Gastroesophageal sphincter (tissue), 4 donors: ENCODE measurements at regions not wholly inside any gene's neighbourhood (a gene's known extent, or its start where the extent isn't known, plus 50 kb on each side); places are given as distances from the start of the nearest gene placed in this dataset.

Experiments
- ATAC-seq: fragments of 150-250 bp; one replicate; pipeline ENCODE4 v1.9.1; 2016; ENCODE audit warnings: mild to moderate bottlenecking, moderate library complexity
- H3K27ac ChIP-seq, 4 donors: fragments of 200-600 bp; sonication (generic) in 3 of 4; 1 replicate in 3 of 4; 2 replicates in 1 of 4; pipeline ENCODE4 v1.5.1; 2016 to 2019
- H3K27me3 ChIP-seq: fragments of 200-600 bp; sonication (generic); one replicate; pipeline ENCODE4 v1.5.1; 2019
- H3K36me3 ChIP-seq, 2 donors: fragments of 200-600 bp; sonication (generic); one replicate each; pipeline ENCODE4 v1.5.1; 2019; ENCODE audit warnings: control low read depth in 1 of 2
- H3K4me1 ChIP-seq, 3 donors: fragments of 200-600 bp; sonication (generic); 1 replicate in 2 of 3; 2 replicates in 1 of 3; pipeline ENCODE4 v1.5.1; 2016 to 2019; ENCODE audit warnings: control low read depth in 2 of 3
- H3K4me3 ChIP-seq, 2 donors: fragments of 200-600 bp; sonication (generic); one replicate each; pipeline ENCODE4 v1.5.1; 2019; ENCODE audit warnings: mild to moderate bottlenecking in 1 of 2, moderate library complexity in 1 of 2
- H3K9me3 ChIP-seq, 3 donors: fragments of 200-600 bp; sonication (generic); one replicate each; pipeline ENCODE4 v1.5.1; 2017 to 2019; ENCODE audit warnings: control low read depth in 2 of 3
- CTCF ChIP-seq, 4 experiments: fragments of 200-600 bp in 2 of 4; fragments of 450-650 bp in 2 of 4; sonication (generic) in 1 of 4; IDR thresholded peaks; one replicate each; pipeline ENCODE4 v1.5.1; 2017 to 2019; ENCODE audit warnings: antibody characterized with exemption in 4 of 4, mild to moderate bottlenecking in 2 of 4, moderate library complexity in 2 of 4
- EP300 ChIP-seq: sonication (generic); formaldehyde crosslinking; IDR thresholded peaks from one replicate; pipeline ENCODE4 v1.6.1; 2017; ENCODE audit warnings: antibody characterized with exemption, mild to moderate bottlenecking
- POLR2A ChIP-seq, 2 donors: fragments of 450-650 bp; IDR thresholded peaks; one replicate each; pipeline ENCODE4 v1.6.1; 2017; ENCODE audit warnings: antibody characterized with exemption in 2 of 2, mild to moderate bottlenecking in 2 of 2, moderate library complexity in 1 of 2
- POLR2AphosphoS5 ChIP-seq: sonication (generic); formaldehyde crosslinking; IDR thresholded peaks from one replicate; pipeline ENCODE4 v1.6.1; 2017; ENCODE audit warnings: antibody characterized with exemption
- WGBS, 2 donors: methylation state at CpG; one replicate each; pipeline ENCODE4 v1.1.5; 2018; ENCODE audit warnings: low coverage in 1 of 2; 5-methylcytosine and 5-hydroxymethylcytosine counted together

DNA sequence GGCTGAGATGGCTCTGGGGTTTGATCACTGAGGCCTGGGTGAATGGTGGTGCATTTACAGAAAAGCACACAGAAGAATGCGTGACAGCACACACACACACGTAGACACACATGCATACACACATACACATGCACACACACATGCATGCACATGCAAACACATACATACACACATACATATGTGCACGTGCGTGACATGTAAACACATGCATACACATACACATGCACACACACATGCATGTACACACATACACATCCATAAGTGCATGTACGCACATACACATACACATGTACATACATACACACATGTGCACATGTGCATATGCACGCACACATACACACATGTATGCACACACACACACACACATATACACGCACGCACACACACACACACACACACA lies 108.4 kb downstream of the AIPL1 start:
- Histone ChIP-seq H3K4me1 (no peaks in the 10 kb centered on the region), H3K9me3 (no peaks in the 10 kb centered on the region), H3K27ac (peak overlapping the region in 2 of 4 donors; percentile 24 to 38), H3K4me3 (no peak overlapping the region), H3K27me3 (peaks cover 58% of the 10 kb centered on the region), H3K36me3 (no peaks in the 10 kb centered on the region)
- no peak for TF ChIP-seq EP300
- no peak for TF ChIP-seq CTCF (IDR thresholded peaks at IDR 0.05)
- no peak for TF ChIP-seq POLR2A (IDR thresholded peaks at IDR 0.05)
- TF ChIP-seq POLR2AphosphoS5, result no peak
- 77 to 85% methylated on average over 5 to 8 of the region's 8 CpGs for WGBS, 2 donors
- no peak for ATAC-seq

DNA sequence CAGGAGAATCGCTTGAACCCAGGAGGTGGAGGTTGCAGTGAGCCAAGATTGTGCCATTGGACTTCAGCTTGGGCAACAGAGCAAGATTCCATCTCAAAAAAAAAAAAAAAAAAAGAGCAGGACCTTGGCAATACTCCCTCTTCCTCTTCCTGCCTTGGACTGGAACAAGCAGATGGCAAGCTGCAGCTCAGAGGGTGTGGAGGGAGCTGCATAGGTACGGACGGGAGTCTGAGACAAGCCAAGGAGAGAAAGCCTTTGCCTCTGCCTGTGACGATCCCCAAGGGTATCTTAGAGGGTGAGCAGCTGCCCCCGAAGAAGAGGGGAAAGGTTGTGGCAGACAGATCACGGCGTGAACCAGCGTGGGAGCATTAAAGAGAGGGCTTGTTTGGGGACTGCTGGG lies 109.2 kb downstream of the AIPL1 start:
- no peak for ATAC-seq
- TF ChIP-seq POLR2AphosphoS5 (no peak), CTCF (IDR thresholded peaks at IDR 0.05) (no peak), EP300 (no peak), POLR2A (IDR thresholded peaks at IDR 0.05) (no peak)
- no peak overlapping the region for H3K4me3 ChIP-seq
- peak overlapping the region in 3 of 4 donors; percentile 24 to 38 (median 35) for H3K27ac ChIP-seq
- no peaks in the 10 kb centered on the region for H3K36me3 ChIP-seq
- no peaks in the 10 kb centered on the region for H3K4me1 ChIP-seq
- WGBS, 2 donors, result 54 to 59% methylated on average over 5 of the region's 8 CpGs
- H3K9me3 ChIP-seq, result peaks cover 0 to 7% (median 0%) of the 10 kb centered on the region in 3 donors
- H3K27me3 ChIP-seq, result peaks cover 59% of the 10 kb centered on the region

DNA sequence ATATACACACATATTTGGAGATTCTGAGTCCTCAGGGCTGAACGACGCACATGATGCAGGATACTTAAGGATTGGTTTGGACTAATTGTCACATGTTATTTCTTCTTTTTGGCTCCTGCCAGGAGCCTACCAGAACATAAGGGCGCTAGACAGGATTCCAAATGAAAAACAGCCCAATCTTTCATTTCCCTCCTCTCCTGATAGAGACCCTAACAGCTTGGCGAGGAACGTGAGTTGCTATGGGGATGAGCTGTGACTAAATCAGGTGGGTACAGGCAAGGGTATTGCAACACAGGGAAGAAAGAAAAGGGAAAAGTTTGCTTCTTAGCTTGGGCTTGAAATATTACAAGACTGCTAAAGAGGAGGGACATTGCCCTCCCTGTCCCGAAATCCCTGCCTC lies 109.9 kb downstream of the AIPL1 start:
- Histone ChIP-seq H3K4me1 (no peaks in the 10 kb centered on the region), H3K27ac (no peak overlapping the region), H3K9me3 (peaks cover 0 to 7% (median 0%) of the 10 kb centered on the region in 3 donors), H3K36me3 (no peaks in the 10 kb centered on the region), H3K27me3 (peaks cover 52% of the 10 kb centered on the region), H3K4me3 (no peak overlapping the region)
- WGBS, 2 donors, result 66 to 78% methylated on average over 3 to 4 of the region's 6 CpGs
- TF ChIP-seq POLR2A (IDR thresholded peaks at IDR 0.05), result no peak
- TF ChIP-seq POLR2AphosphoS5, result no peak
- no peak for TF ChIP-seq EP300
- no peak for TF ChIP-seq CTCF (IDR thresholded peaks at IDR 0.05)
- ATAC-seq, result no peak

GRCh38 chr17:6323626-6324356 lies 111.1 kb downstream of the AIPL1 start:
- WGBS, 2 donors, result 50 to 61% methylated on average over 4 to 10 of the region's 17 CpGs
- no peaks in the 10 kb centered on the region for H3K4me1 ChIP-seq
- peak; percentile 41 for ATAC-seq
- no peak overlapping the region for H3K4me3 ChIP-seq
- no peak overlapping the region for H3K27ac ChIP-seq
- TF ChIP-seq CTCF (IDR thresholded peaks at IDR 0.05) (no peak), POLR2A (IDR thresholded peaks at IDR 0.05) (no peak)
- peaks cover 52% of the 10 kb centered on the region for H3K27me3 ChIP-seq
- H3K9me3 ChIP-seq, result peaks cover 0 to 7% (median 0%) of the 10 kb centered on the region in 3 donors
- no peaks in the 10 kb centered on the region for H3K36me3 ChIP-seq

DNA sequence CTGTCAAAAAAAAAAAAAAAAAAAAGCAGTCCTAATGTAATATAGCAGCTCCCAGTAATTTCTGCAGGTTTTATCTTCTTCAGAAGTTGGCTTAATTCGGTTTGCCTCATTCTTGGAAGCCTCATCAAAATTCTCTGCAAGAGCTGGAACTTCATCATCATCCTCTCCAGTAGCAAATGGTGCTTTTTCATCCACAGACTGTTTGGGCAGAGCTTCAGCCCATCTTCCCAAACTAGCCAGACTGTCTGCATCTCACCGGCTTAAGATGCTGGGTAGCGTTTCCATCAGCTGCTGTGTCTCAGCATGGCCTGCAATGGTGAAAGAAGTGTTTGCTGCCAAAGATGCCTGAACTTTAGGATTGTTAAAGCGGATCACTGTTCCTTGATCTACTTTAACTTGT lies 112.6 kb downstream of the AIPL1 start:
- WGBS, 2 donors, result 76 to 87% methylated on average over 4 of the region's 4 CpGs
- Histone ChIP-seq H3K27me3 (peaks cover 47% of the 10 kb centered on the region), H3K4me3 (no peak overlapping the region)

More for the DNA sequence above, 112.6 kb downstream of the AIPL1 start:
- no peaks in the 10 kb centered on the region for H3K36me3 ChIP-seq
- TF ChIP-seq CTCF (IDR thresholded peaks at IDR 0.05) (no peak), POLR2AphosphoS5 (no peak), POLR2A (IDR thresholded peaks at IDR 0.05) (no peak), EP300 (no peak)
- H3K4me1 ChIP-seq, result no peaks in the 10 kb centered on the region
- H3K27ac ChIP-seq, result no peak overlapping the region
- ATAC-seq, result no peak
- H3K9me3 ChIP-seq, result peaks cover 0 to 7% (median 0%) of the 10 kb centered on the region in 3 donors
